ENCODE measurements at regions not wholly inside any gene's neighbourhood (a gene's known extent, or its start where the extent isn't known, plus 50 kb on each side); places are given as distances from the start of the nearest gene placed in this dataset.
"Not testable (repeated sequence)": the region's sequence is repeated elsewhere in the genome, so short reads cannot be mapped to it uniquely, and the experiment has no call there.

- not testable (repeated sequence) for H3K4me2 ChIP-seq (ENCODE audit: low read length); H3K4me1 ChIP-seq (ENCODE audit: control insufficient read depth in 1 of 2, insufficient read depth in 2 of 2, low read length in 2 of 2); H2BK120ac ChIP-seq (ENCODE audit: insufficient read depth, low read length, poor library complexity); H2BK5ac ChIP-seq (ENCODE audit: low read depth, low read length, poor library complexity); H4K91ac ChIP-seq (ENCODE audit: low read depth, low read length); H3K18ac ChIP-seq (ENCODE audit: low read length); H2AFZ ChIP-seq (ENCODE audit: insufficient read depth, low read length, poor library complexity); H3K9me3 ChIP-seq (ENCODE audit: insufficient read depth, low read depth, low read length); H3K36me3 ChIP-seq (ENCODE audit: control insufficient read depth in 1 of 2, insufficient read depth in 2 of 2, low read length in 2 of 2); H2BK12ac ChIP-seq (ENCODE audit: low read length); H3K4me3 ChIP-seq (ENCODE audit: low read depth, low read length); H3K9ac ChIP-seq (ENCODE audit: low read length); H2AK5ac ChIP-seq (ENCODE audit: low read length); H3K14ac ChIP-seq (ENCODE audit: low read length); H3K79me1 ChIP-seq (ENCODE audit: low read length); H3K27ac ChIP-seq (ENCODE audit: low read depth, low read length); H3K23ac ChIP-seq (ENCODE audit: low read length); H3K4ac ChIP-seq (ENCODE audit: low read depth, low read length); H3K79me2 ChIP-seq (ENCODE audit: control insufficient read depth, insufficient read depth, low read length, poor library complexity); H4K8ac ChIP-seq (ENCODE audit: low read depth, low read length); H3K27me3 ChIP-seq (ENCODE audit: insufficient read depth, low read length); H4K12ac ChIP-seq (ENCODE audit: low read depth, low read length)
- no CpG with 5 or more reads among the region's 7 CpGs for WGBS (ENCODE audit: extremely low coverage, insufficient coverage, insufficient read length)
- DNase-seq = peak in 1 of 2 donors; percentile 27
Measured at GRCh38 chr9:108774088-108774487, 81.7 kb downstream of the ACTL7B start.

- Histone ChIP-seq H3K4me1 (ENCODE audit: control insufficient read depth in 1 of 2, insufficient read depth in 2 of 2, low read length in 2 of 2) (no peaks in the 10 kb centered on the region), H2AFZ (ENCODE audit: insufficient read depth, low read length, poor library complexity) (no peak overlapping the region), H2BK12ac (ENCODE audit: low read length) (no peak overlapping the region), H3K9me3 (ENCODE audit: insufficient read depth, low read depth, low read length) (peaks cover 4% of the 10 kb centered on the region), H2BK120ac (ENCODE audit: insufficient read depth, low read length, poor library complexity) (no peak overlapping the region), H4K91ac (ENCODE audit: low read depth, low read length) (no peak overlapping the region), H3K27me3 (ENCODE audit: insufficient read depth, low read length) (no peaks in the 10 kb centered on the region), H3K27ac (ENCODE audit: low read depth, low read length) (no peak overlapping the region), H4K8ac (ENCODE audit: low read depth, low read length) (no peak overlapping the region), H3K36me3 (ENCODE audit: control insufficient read depth in 1 of 2, insufficient read depth in 2 of 2, low read length in 2 of 2) (no peaks in the 10 kb centered on the region), H3K14ac (ENCODE audit: low read length) (no peak overlapping the region), H3K4ac (ENCODE audit: low read depth, low read length) (no peak overlapping the region), H3K79me2 (ENCODE audit: control insufficient read depth, insufficient read depth, low read length, poor library complexity) (no peaks in the 10 kb centered on the region), H3K9ac (ENCODE audit: low read length) (no peak overlapping the region), H3K4me2 (ENCODE audit: low read length) (no peak overlapping the region), H2BK5ac (ENCODE audit: low read depth, low read length, poor library complexity) (no peak overlapping the region), H3K4me3 (ENCODE audit: low read depth, low read length) (no peak overlapping the region), H2AK5ac (ENCODE audit: low read length) (no peak overlapping the region), H3K23ac (ENCODE audit: low read length) (no peak overlapping the region), H4K12ac (ENCODE audit: low read depth, low read length) (no peak overlapping the region), H3K18ac (ENCODE audit: low read length) (no peak overlapping the region), H3K79me1 (ENCODE audit: low read length) (no peaks in the 10 kb centered on the region)
- no peak for DNase-seq
- no CpG with 5 or more reads among the region's 6 CpGs for WGBS (ENCODE audit: extremely low coverage, insufficient coverage, insufficient read length)
Measured at GRCh38 chr9:108772301-108772894, 83.4 kb downstream of the ACTL7B start.

- Histone ChIP-seq H3K4me1 (ENCODE audit: control insufficient read depth in 1 of 2, insufficient read depth in 2 of 2, low read length in 2 of 2) (no peaks in the 10 kb centered on the region), H2BK12ac (ENCODE audit: low read length) (no peak overlapping the region), H3K4me2 (ENCODE audit: low read length) (no peak overlapping the region), H2AK5ac (ENCODE audit: low read length) (no peak overlapping the region), H3K23ac (ENCODE audit: low read length) (no peak overlapping the region), H2AFZ (ENCODE audit: insufficient read depth, low read length, poor library complexity) (no peak overlapping the region), H3K9me3 (ENCODE audit: insufficient read depth, low read depth, low read length) (peaks cover 4% of the 10 kb centered on the region), H4K8ac (ENCODE audit: low read depth, low read length) (no peak overlapping the region), H4K12ac (ENCODE audit: low read depth, low read length) (no peak overlapping the region), H3K27ac (ENCODE audit: low read depth, low read length) (no peak overlapping the region), H3K9ac (ENCODE audit: low read length) (no peak overlapping the region), H3K4me3 (ENCODE audit: low read depth, low read length) (no peak overlapping the region), H3K36me3 (ENCODE audit: control insufficient read depth in 1 of 2, insufficient read depth in 2 of 2, low read length in 2 of 2) (no peaks in the 10 kb centered on the region), H3K79me1 (ENCODE audit: low read length) (no peaks in the 10 kb centered on the region), H2BK5ac (ENCODE audit: low read depth, low read length, poor library complexity) (no peak overlapping the region), H3K27me3 (ENCODE audit: insufficient read depth, low read length) (no peaks in the 10 kb centered on the region), H3K4ac (ENCODE audit: low read depth, low read length) (no peak overlapping the region), H2BK120ac (ENCODE audit: insufficient read depth, low read length, poor library complexity) (no peak overlapping the region), H3K79me2 (ENCODE audit: control insufficient read depth, insufficient read depth, low read length, poor library complexity) (no peaks in the 10 kb centered on the region), H3K14ac (ENCODE audit: low read length) (no peak overlapping the region), H3K18ac (ENCODE audit: low read length) (no peak overlapping the region), H4K91ac (ENCODE audit: low read depth, low read length) (no peak overlapping the region)
- DNase-seq = no peak
- no CpG with 5 or more reads among the region's 5 CpGs for WGBS (ENCODE audit: extremely low coverage, insufficient coverage, insufficient read length)
Measured at GRCh38 chr9:108768744-108769143, 87.0 kb downstream of the ACTL7B start.

GRCh38 chr9:108766626-108767161 lies 89.1 kb downstream of the ACTL7B start:
- H2AFZ ChIP-seq (ENCODE audit: insufficient read depth, low read length, poor library complexity) = no peak overlapping the region
- no peak overlapping the region for H3K4ac ChIP-seq (ENCODE audit: low read depth, low read length)
- no peak overlapping the region for H2BK5ac ChIP-seq (ENCODE audit: low read depth, low read length, poor library complexity)
- no peak overlapping the region for H3K4me2 ChIP-seq (ENCODE audit: low read length)
- no CpG with 5 or more reads among the region's 3 CpGs for WGBS (ENCODE audit: extremely low coverage, insufficient coverage, insufficient read length)
- no peak overlapping the region for H2AK5ac ChIP-seq (ENCODE audit: low read length)
- no peak overlapping the region for H3K27ac ChIP-seq (ENCODE audit: low read depth, low read length)
- no peaks in the 10 kb centered on the region for H3K27me3 ChIP-seq (ENCODE audit: insufficient read depth, low read length)
- no peak overlapping the region for H4K91ac ChIP-seq (ENCODE audit: low read depth, low read length)
- H3K18ac ChIP-seq (ENCODE audit: low read length) = no peak overlapping the region
- H3K9me3 ChIP-seq (ENCODE audit: insufficient read depth, low read depth, low read length) = peaks cover 3% of the 10 kb centered on the region
- no peaks in the 10 kb centered on the region for H3K36me3 ChIP-seq (ENCODE audit: control insufficient read depth in 1 of 2, insufficient read depth in 2 of 2, low read length in 2 of 2)
- H3K14ac ChIP-seq (ENCODE audit: low read length) = no peak overlapping the region
- no peak overlapping the region for H3K4me3 ChIP-seq (ENCODE audit: low read depth, low read length)
- no peaks in the 10 kb centered on the region for H3K4me1 ChIP-seq (ENCODE audit: control insufficient read depth in 1 of 2, insufficient read depth in 2 of 2, low read length in 2 of 2)
- H2BK120ac ChIP-seq (ENCODE audit: insufficient read depth, low read length, poor library complexity) = no peak overlapping the region
- no peak overlapping the region for H3K23ac ChIP-seq (ENCODE audit: low read length)
- no peak for DNase-seq
- H3K9ac ChIP-seq (ENCODE audit: low read length) = no peak overlapping the region
- no peak overlapping the region for H4K8ac ChIP-seq (ENCODE audit: low read depth, low read length)
- no peak overlapping the region for H4K12ac ChIP-seq (ENCODE audit: low read depth, low read length)
- no peaks in the 10 kb centered on the region for H3K79me2 ChIP-seq (ENCODE audit: control insufficient read depth, insufficient read depth, low read length, poor library complexity)
- H3K79me1 ChIP-seq (ENCODE audit: low read length) = no peaks in the 10 kb centered on the region
- H2BK12ac ChIP-seq (ENCODE audit: low read length) = no peak overlapping the region
